Upper lobe of left lung (tissue), 4 donors: ENCODE measurements at regions not wholly inside any gene's neighbourhood (a gene's known extent, or its start where the extent isn't known, plus 50 kb on each side); places are given as distances from the start of the nearest gene placed in this dataset.

ENCODE experiments used
- CTCF ChIP-seq, 6 experiments: fragments of 450-650 bp in 4 of 6; fragments of 200-600 bp in 2 of 6; sonication (generic) in 2 of 6; IDR thresholded peaks; one replicate each; pipeline ENCODE4 v1.5.1; 2016 to 2019; ENCODE audit warnings: antibody characterized with exemption in 6 of 6
- POLR2AphosphoS5 ChIP-seq, 2 donors: sonication (generic); formaldehyde crosslinking; IDR thresholded peaks; one replicate each; pipeline ENCODE4 v1.5.1; 2017; ENCODE audit warnings: antibody characterized with exemption in 2 of 2

DNA sequence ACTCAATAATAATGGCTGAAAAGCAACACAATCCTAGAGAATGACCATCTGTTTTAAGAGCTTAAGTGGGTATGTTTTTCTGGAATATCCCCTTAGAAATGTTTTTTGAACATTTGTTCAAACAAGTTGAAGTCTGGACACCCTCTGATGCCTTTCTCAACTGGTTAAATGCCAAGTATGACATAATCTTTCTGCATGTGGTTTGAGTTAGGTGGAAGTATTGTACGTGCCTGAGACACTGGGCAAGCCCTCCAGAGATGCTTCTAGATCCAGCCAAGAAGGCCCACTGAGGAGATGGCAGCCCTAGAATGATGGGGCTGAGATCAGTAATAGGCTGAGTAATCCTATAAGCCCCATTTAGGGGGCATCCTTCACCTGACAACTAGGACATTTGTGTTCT lies 493.1 kb downstream of the MAGEE1 start:
- no peak for TF ChIP-seq POLR2AphosphoS5 (IDR thresholded peaks at IDR 0.05)
- TF ChIP-seq CTCF (IDR thresholded peaks at IDR 0.05) = no peak
